NCI-H82 (cell line): ENCODE measurements at regions not wholly inside any gene's neighbourhood (a gene's known extent, or its start where the extent isn't known, plus 50 kb on each side); places are given as distances from the start of the nearest gene placed in this dataset.

Source experiments
- DNase-seq: peaks from one replicate; lab custom pipeline; 2025; lab: John Stamatoyannopoulos, UW

DNA sequence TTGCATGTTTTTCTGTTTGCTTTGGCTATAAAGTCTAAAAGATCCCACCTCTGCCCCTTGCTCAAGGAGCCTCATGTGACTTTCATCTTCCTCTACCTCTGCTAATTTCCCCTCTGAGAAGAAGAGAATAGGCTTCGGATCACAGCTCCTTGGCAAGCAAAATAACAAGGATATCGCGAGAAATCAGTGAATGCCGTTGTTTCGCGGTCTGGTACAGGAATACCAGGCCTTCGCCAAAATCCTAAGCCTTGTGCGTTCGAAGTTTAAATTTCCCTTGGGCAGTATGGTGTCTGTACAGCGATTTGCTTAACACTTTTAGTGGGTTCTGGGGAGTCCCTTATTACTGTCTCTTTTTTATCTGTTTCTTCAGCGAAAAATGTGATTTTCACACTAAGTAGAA is 142.3 kb downstream of the IRF8 start:
- no peak for DNase-seq

DNA sequence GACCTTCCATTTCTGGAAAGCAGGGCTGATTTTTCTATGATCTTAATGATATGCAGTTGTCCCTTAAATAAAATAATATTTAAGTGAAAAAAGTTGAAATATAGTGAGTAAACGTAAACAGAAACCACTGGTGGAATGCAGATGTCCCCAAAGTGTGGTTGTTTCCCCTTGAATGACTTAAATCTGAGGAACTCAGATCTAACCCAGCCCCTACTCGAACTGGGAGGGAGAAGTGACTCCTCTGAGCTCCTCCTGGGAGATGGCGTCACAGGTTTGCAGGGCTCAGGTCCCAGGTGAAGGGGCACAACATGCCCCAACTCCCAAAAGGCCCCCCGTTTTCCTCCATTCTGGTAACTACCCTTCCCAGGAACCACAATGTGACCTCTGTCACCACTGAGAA is 142.8 kb downstream of the IRF8 start:
- no peak for DNase-seq

DNA sequence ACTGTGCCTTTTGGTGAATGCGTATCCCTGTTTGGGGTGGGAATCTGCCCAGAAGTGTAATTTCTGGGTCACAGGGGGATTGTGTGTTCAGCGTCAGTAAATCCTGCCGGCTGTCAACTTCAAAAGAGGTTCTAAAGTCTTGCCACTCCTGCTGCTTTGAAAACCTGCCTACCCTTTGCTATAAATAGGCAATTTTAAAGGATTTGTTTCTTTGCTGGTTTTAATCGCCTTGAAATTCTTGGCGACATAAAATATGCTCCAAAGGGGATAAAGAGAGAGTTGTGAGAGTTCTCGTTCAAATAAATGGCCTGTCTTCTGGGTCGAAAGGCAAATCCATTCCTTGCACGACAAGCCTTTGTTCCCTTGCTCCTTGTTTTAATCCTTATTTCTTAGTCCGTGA is 143.4 kb downstream of the IRF8 start:
- no peak for DNase-seq

DNA sequence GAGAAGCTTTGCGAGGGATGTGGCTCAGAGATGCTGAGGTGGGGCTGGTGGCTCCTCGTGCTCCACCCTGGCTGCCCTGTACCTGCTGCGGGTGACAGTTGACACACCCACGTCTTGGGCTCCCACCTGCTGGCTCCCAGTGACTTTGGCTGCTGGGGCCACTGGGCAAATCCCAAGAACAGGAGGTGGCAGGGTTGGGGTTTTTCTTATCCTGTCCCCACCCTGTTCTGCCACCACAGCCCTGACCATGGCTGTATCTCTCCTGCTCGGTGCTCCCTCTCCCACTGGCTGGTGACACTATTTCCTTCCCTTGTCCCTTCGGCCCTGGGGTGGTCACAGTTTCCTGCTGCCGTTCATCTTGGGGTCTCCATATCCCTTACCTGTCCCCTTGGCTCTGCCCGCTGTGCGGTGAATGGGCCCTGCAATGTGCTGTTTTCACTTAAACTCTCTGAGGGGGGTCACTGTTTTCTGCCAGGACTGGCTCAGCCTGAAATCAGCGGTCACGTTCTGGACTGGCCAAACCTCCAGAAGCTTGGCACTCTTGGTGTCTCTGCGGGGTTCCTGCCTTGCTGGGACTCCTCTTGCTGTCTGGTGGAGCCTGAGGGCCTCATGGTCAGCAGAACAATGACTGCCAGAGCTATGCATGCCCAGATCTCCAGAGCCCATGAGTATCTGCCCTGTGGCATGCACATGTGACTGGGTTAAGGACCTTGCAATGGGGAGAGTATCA is 144.2 kb downstream of the IRF8 start:
- no peak for DNase-seq

DNA sequence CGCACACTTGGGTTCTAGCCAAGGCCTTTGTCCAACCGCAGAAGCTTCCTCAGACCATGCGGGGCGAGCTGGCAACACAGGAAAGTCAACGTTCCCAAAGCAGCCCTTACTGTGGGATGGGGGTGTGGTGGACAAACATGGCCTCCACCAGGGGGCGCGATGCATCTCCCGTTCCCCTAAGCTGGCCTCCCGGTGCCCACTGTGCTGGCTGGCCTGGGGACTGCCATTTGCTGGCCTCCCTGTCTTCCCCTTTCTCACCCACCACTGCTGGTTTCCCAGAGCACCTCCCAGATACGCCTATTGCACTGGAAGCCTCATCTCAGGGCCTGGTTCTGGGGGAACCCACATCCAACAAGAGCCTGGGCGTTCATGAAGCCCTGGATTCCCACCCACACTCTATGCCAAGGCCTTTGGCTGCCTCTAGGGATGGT is 145.3 kb downstream of the IRF8 start:
- DNase-seq, result peak; percentile 59

DNA sequence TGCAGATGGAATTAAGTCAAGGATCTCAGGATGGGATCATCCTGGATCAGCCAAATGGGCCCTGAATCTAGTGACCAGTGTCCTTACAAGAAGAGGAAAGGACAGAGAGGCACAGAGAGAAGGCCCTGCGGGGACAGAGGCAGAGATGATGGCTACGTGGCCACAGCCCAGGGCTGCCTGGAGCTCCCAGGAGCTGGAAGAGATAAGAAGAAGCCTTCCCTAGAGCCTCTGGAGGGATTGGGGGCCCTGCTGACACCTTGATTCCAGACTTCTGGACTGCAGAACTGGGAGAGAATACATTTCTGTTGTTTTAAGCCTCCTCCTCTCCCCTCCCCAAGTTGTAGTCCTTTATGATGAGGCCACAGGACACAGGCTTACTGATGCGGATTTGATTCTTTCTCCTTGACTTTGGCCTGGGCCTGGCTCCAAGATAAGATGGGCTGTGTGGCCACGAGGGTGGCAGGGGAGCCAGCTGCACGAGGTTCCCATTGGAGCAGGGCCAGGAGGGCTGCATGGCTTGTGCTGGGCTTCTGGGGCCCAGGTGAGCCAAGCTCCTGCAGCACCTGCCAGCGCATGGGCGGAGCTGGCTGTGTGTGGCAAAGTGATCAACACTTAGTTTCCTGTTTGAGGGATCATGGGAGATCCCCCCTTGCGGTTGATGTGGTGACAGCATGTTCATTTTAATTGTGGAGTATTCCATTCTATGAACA is 146.1 kb downstream of the IRF8 start:
- no peak for DNase-seq

DNA sequence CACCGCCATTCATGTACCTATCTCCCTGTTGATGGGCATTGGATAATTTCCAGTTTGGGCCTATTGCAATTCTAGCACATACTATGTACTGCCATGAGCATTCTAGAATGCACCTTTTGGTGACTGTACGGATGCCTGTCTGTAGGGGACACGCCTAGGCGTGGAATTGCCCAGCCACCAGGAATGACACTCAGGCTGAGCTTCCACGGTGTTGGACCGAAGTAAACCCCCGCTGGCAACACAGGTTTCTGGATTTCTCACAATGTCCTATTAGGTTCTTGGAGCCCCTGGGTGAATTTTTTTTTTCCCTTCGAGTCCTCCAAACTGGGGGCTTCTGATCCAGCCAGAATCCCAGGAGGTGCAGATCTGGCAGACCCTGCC is 146.6 kb downstream of the IRF8 start:
- no peak for DNase-seq

DNA sequence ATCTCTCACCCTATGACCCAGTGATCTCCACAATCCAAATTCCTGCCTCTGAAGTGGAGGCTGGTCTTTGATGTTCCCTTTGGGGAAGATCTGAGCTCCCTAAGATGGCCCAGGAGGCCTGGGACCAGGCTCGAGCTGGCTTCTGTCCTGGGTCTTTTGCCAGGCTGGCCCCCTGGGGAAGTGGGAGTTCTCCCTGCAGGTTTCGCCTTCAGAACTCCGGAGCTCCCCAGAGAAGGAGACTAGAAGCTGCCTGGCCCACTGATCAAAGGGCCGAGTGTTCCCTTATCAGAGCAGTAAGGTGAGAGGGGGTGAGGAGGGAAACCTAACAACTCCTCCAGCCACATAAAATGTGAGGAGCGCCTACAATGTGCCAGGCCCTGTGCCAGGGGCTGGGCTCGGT is 147.1 kb downstream of the IRF8 start:
- no peak for DNase-seq

DNA sequence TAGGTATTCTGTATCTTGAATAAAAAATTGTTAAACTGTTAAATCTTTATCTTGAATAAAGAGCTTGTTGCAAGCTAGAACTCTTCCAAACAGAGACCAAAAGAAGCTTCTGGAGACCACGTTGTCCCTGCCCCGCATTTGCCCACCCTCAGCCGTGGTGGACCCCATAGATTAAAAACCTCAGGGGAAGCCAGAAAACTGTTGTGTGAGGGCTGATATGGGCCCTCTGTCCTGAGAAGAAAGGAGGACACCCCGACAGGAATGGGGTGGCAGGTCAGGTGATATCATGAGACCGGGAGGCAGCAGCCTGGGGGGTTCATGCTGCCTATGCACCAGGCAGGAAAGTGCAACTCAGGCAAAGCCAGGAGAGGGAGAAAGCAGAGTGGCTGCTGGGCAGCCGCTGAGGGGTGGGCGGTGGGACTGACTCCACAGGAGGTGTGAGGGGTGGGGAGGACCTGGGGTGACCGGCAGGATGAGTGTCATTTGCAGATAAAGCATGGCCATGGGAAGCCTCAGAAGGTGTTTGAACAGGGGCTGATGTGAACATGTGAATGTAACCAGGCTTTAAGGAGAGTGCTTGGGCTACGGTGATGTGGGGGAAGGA is 147.8 kb downstream of the IRF8 start:
- DNase-seq, result no peak

DNA sequence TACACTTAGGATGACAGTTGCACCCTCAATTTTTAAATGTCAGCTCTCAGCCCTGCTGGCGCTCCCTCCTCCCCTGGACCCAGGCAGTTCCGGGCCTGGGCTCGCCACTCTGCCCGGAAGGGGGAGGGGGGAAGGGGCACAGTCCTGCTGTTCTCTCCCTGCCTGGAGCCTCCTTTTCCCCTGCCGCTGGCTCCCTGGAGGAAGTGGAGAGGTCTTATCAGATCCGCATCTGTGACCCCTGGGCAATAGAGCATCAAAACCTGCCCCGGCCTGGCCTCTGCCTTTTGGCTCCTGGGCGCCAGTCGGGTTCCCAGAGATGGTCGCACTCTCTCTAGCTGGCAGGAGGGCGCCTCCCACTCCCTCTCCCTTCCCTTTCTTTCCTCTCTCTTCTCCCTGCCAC is 149.3 kb downstream of the IRF8 start:
- DNase-seq, result no peak

DNA sequence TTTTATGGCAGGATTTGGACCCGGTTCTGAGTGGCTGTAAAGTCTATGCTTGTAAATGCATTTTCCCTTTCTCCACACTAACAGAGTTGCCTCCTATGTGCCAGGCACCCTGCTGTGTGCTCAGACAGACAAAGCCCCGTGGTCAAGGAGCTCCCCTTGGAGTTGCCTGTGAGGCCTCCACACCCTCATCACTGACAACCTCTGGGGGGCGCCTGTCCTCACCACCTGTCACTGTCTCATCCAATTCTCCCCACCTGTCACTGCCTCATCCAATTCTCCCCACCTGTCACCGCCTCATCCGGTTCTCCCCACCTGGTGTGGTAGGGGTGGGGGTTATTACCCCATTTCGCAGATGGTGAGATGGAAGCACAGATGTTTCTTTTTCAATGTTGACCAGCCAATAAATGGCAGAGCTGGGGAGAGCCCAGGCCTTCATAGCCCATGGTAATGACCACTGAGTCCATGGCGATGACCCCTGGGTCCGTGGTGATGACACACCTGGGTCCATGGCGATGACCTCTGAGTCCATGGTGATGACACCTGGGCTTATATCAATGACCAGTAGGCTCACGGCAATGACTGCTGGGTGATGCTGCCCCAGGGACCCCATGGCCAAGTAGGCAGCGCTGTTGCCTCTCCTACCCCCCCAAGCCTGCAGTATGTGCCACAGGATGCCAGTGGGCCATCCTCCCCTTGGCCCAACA is 150.1 kb downstream of the IRF8 start:
- no peak for DNase-seq

DNA sequence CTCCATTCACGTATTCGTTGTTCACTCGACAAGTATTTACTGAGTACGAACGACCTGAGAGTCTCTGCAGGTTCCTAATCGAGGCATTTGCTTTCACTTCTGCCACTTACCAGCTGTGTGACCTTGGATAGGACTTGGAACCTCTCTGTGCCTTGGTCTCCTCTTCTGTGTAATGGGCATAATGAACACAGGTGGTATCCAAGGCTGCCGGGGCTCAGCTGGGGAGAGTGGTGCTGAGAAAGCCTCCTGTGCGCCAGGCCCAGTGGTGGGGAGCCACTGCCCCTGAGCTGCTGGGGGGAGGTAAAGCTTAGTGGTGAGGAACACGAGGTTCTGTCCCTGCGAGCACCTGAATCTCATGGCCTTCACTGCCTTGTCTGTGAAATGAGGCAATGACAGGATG is 150.7 kb downstream of the IRF8 start:
- DNase-seq, result no peak

DNA sequence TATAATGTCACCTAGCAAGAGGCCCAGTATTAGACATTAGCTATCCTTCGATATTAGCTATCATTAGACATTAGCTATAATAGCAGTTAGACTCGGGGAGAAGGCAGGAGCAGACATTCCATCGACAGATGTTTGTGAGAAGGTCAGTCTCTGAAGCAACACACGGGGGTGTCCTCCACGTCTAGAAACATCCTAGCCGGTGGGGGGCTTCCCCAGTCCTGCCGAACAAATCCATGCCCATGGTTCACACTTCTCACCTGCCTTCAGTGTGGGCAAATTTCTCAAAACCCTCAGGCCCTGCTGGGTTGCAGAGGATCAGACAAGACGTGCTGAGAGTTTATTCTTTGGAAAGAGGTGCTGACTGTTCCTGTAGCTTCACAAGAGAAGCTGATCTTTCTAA is 151.1 kb downstream of the IRF8 start:
- DNase-seq, result no peak

DNA sequence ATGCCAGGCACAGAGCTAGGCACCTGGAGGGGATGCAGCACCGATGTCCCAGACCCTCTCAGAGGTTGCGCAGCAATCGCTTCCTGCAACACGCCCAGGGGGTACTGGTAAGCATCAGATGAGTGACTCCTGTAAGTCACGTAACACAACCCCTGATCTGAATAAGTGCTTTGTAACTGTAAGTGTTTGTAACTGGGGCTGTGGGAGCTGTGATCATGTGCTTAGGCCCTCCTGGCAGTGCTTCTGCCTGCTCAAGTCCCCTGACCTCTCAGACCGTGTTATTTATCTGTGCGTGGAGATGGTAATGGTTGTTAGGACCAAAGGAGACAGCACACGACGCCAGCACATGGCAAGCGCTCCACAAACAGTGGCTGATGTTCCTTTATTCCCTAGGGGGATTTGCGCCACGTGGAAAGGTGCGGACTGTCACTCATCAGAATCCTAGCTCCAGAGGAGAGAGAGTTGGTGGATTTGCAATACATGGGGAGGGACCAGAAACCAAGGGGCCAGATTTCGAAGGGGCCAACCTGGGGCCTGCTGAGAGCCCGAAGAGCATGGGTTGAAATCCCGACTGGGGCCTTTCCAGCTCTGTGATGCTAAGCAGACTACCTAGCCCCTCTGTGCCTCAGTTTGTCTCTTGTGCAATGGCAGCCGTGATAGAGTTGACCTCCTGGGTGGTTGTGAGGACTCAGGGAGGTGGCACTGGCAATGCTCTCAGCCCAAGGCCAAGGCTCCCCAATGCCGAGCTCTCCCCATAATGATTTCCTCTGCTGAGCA is 151.8 kb downstream of the IRF8 start:
- no peak for DNase-seq

DNA sequence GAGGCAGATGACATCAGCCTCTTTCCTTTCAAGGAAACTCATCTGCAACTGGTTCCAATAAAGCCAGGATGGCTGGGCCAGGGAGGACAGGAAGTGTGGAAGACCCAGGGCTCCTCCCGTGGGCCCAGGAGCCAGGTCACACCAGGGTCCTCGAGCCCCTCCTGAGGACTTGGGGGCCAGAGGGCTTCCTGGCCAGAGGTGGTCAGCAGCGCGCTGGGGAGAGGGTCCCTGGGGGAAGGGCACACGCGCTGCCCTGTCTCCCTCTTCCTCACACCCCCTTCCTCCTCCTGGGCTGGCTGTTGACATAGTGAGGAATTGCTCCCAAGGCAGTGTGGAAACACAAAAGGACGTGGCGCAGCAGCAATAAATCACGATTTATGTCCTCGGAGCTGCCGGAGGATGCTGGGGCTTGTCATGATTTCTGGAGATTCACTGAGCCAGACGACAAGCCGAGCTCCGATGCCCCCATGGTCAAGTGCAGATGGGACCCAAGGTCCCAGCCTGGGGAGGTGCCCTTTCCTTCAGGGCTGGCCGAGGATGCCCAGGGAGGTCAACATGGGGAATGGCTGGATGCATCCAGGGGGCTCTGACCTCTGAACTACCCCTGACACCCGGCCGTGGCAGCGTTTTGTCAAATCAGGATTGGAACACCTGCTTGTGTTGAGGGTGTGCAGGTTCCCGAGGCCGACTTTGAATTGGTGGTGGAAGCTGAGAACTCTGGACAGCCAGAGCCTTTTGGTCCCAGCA is 152.6 kb downstream of the IRF8 start:
- DNase-seq, result no peak

DNA sequence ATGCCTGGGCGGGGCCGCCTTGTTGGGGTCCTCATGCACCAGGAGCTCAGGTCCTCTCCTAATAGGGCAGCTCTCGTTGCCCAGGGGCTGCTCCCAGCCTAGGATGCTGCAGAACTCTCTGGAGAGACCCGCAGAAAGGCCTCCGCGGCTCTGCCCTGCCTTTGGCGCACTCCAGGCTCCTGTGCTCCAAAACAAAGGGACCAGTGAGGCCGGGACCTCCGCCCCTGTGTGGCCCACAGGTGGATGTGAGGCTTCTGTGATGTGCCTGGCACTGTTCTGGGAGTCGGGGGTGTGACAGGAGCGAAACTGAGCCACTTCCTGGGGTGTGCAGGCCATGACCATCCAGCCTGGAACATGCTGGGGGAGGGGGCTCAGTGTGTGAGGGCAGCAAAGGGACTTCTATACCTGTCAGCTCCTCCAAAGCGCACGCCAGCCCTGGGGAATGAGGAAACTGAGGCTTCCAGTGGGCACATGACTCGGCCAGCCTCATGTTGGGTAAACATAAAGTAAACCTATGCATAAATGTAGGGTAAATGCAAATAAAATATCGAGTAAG is 153.2 kb downstream of the IRF8 start:
- no peak for DNase-seq

DNA sequence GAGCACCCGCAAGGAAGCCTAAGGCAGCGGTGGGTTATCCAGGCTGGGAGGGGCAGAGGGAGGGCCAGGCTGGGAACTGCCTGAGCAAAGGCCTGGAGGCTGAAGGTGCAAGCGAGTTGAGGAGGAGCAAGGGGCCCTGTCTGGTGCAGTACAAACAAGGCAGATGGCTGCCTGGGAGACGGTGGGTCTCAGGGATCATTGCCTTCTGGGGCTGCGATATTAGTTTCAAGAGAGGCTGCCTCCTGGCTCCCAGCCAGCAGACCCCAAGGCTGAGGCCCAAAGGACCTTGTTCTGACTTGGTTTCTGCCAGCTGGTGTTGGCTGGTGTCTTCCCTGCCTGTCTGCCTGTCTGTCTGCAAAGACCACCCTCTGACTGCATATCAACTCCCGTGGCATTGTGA is 154.0 kb downstream of the IRF8 start:
- no peak for DNase-seq

DNA sequence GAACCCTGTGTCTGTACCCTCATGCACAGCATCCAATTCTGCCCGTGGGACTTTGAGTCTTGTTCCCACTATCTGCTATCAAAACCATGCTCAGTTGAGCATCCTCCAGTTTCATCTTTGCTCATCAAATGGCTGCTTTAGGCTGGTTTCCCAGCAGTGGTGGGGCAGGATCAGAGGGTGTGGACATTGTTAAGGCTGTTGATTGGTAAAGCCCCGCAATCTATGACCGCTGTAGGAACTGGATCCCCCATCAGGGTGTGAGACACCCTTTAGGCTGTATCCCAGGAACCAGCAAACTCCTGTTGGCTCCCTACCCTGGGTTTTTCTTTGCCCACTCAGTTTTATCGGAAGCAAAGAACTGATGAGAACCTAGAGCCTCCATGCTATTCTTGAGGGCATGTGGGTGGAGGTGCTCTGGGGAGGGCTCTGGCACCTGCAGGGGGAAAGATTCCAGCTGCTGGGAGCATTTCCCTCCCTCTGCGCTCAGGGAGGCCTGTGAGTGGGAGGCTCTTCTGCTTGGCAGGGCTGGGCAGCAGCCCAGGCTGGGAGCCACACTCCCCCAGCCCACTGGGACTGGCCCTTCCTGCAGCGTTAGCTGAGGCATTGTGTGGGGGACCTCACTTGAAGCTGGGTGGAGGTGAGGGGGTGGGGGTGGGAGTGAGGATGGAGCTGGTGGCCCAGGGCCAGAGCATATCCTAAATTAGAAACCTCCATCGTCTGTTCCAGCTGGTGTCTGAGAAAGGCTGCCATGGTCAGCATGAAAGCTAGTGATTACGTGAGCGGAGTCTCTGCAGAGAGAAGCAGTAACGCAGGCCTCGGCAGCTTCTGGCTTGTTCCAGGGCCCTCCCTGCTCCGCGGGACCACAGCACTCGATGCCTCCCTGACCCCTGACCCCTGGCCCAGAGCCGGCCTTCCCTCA is 160.6 kb downstream of the IRF8 start:
- no peak for DNase-seq

DNA sequence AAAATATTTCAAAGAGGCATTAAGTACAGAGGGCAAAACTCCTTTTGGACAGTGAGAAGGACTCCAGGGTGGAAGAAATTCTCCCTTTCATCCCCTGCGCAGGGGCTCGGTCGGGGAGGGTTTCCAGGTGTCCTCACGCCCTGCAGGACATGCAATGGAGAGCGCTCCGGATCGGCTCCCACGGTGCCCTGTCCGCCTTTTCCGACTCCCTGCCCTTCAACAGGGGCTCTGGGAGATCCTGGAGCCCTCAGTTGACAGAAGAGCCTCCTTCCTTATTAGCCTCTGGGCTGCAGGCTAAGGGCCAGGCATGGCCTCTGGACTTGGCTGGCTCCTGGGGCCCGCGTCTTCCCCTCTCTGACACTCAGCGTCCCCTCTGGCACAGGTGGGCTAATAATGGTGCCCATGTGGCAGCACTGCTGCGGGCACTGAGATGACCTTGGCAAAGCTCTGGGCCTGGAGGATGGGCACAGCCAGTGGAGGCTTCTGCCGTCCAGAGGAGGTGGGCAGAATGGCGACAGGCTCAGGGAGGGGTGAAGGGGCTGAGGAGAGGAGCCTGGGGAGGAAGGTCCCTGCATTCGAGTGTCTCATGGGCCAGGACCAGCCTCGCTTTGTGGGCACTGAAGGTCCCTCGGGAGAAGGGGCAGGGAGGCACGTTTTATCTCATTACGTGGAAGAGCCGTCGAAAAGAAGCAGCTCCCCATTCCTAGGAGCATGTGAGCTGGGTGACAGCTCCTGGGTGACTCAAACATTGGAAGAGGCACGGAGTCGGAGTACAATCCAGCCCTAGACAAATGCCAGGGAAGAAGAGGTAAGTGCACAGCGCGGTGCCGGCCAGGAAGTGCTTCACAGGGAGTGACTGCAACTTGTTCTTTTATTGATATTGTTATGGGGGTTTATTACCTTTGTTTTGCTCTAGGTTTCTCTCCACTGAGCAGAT is 161.7 kb downstream of the IRF8 start:
- no peak for DNase-seq
